Fibroblast of mammary gland (primary cell): ENCODE measurements at regions not wholly inside any gene's neighbourhood (a gene's known extent, or its start where the extent isn't known, plus 50 kb on each side); places are given as distances from the start of the nearest gene placed in this dataset.
"Not testable (repeated sequence)": the region's sequence is repeated elsewhere in the genome, so short reads cannot be mapped to it uniquely, and the experiment has no call there.

Experiments used
- DNase-seq: peaks from one replicate; pipeline ENCODE4 v3.0.0-alpha.2; 2010; ENCODE audit warnings: low read depth
- H3K4me3 ChIP-seq: 2 replicates; pipeline ENCODE4 v1.5.1; 2011; ENCODE audit warnings: low read depth, mild to moderate bottlenecking, low read length, moderate library complexity; ENCODE audit not compliant: control insufficient read depth
- TF ChIP-seq, protein P1 (sequence below): conservative IDR thresholded peaks from 2 replicates; pipeline ENCODE4 v1.5.1; 2011; ENCODE audit warnings: low read depth, low read length, inconsistent platforms; ENCODE audit not compliant: control insufficient read depth, insufficient read depth

DNA sequence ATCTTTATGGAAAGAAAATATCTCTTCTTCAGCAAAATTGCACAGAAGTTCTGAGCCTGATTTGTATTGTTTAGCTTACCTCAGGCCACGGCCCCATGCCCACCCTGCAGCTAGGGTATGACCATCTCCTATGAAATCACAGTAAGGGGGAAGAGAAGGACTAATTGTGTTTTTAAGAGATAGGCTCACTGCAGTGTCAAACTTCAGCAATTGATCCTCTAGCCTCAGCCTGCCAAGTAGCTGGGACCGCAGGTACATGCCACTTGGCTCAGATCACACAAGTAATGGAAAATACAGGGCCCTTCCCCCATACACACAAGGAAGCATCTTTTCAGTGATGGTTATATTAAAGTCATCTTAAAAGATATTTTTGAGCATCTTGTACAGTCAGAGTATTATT, 60.0 kb downstream of the DMAC1 start:
- no peak for DNase-seq
- TF ChIP-seq, protein P1, sequence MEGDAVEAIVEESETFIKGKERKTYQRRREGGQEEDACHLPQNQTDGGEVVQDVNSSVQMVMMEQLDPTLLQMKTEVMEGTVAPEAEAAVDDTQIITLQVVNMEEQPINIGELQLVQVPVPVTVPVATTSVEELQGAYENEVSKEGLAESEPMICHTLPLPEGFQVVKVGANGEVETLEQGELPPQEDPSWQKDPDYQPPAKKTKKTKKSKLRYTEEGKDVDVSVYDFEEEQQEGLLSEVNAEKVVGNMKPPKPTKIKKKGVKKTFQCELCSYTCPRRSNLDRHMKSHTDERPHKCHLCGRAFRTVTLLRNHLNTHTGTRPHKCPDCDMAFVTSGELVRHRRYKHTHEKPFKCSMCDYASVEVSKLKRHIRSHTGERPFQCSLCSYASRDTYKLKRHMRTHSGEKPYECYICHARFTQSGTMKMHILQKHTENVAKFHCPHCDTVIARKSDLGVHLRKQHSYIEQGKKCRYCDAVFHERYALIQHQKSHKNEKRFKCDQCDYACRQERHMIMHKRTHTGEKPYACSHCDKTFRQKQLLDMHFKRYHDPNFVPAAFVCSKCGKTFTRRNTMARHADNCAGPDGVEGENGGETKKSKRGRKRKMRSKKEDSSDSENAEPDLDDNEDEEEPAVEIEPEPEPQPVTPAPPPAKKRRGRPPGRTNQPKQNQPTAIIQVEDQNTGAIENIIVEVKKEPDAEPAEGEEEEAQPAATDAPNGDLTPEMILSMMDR: no peak
- no peak overlapping the region for H3K4me3 ChIP-seq

DNA sequence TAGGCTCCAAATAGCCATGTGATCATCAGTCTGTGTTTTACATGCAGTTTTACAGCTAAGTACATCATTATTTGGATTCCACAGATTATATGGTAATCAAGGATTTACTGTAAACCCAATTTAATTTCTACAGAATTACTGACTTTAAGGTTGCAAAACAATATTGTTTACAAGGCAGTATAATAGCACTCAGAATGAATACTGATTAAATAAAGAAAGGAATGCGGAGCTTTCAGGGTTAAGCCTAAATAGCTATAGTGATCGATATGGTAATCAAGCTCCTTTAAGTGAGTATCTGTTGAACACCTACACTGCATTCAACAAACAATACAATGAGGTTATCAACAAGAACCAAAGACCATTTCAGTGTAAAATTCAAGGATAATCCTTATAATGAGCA, 64.3 kb downstream of the DMAC1 start:
- TF ChIP-seq, protein P1: no peak
- no peak for DNase-seq

DNA sequence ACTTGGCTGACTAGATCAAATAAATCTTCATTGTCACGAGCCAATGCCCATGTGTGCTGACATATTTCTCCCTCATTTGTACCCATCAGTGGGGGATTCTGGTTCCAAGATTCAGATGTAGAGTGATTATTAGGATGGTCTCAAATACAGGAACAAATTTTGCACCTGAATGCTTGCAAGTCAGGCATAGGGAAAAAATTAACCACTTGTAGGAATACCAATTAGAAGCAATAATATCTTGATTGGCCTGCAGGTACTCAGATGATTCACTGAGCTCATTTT, 69.5 kb downstream of the DMAC1 start:
- DNase-seq: no peak
- H3K4me3 ChIP-seq: no peak overlapping the region
- TF ChIP-seq, protein P1: no peak

More for the DNA sequence above, 64.3 kb downstream of the DMAC1 start:
- no peak overlapping the region for H3K4me3 ChIP-seq

DNA sequence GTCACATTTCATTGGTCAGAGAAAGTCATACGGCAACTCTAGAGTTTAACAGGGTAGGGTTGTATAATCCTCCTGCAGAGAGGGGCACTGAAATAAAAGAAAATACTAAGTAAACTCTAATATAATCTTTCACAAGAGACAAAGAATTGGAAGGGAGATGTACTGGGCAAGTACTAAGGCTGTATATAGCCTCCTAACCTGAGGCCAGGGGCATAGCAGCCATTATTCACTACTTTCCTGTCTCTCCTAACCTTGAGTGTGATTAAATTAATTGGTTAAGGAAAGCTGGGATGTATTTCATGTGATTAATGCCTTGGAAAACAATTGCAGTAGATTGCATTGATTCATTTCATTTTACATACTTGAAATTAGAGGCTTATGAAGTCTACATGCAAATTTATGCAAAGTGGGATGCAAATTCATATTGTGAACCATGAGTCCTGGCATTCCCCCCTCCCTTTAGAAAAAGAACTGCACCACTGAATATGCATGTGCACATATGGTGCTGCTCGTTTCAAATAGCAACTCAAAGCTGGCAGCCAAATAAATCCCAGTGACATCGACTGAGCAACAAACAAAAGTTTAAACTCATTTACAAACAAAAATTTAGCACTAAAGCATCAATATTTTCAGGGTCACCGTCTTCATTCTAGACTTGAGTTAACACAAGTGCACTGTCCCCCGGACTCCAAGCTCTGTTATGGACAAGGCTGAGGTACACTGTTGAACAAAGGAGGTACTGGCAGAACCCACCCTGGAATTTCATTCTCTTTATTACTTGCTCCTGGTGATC, 70.0 kb downstream of the DMAC1 start:
- DNase-seq: no peak
- no peak overlapping the region for H3K4me3 ChIP-seq
- TF ChIP-seq, protein P1: no peak

DNA sequence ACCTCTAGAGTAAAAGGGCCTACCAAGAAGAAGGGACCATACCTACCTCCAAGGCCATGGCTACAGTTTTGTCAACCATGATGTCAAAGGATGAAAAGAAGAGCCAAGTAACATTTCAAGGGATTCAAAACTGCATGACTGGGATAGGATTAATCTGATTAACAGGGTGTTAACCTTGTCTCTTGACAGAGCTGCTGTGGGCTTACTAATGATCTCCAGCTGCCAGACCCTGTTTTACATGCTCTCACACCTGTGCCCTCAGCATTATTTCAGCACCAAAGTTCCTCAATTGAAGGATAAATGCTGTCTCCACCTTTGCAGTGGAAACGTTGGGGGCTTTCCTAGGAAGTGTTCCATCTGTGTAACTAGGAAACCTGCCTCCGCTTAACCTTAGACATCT, 78.3 kb downstream of the DMAC1 start:
- DNase-seq: no peak
- H3K4me3 ChIP-seq: no peak overlapping the region
- TF ChIP-seq, protein P1: no peak

DNA sequence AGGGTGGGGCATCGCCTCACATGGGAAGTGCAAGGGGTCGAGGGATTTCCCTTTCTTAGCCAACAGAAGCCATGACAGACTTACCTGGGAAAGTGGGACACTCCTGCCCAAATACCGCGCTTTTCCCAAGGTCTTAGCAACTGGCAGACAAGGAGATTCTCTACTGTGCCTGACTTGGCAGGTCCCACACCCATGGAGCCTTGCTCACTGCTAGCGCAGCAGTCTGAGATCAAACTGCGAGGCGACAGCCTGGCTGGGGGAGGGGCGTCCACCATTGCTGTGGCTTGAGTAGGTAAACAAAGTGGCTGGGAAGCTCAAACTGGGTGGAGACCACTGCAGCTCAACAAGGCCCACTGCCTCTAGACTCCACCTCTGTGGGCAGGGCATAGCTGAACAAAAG, 86.5 kb downstream of the DMAC1 start:
- not testable (repeated sequence) for DNase-seq, H3K4me3 ChIP-seq

DNA sequence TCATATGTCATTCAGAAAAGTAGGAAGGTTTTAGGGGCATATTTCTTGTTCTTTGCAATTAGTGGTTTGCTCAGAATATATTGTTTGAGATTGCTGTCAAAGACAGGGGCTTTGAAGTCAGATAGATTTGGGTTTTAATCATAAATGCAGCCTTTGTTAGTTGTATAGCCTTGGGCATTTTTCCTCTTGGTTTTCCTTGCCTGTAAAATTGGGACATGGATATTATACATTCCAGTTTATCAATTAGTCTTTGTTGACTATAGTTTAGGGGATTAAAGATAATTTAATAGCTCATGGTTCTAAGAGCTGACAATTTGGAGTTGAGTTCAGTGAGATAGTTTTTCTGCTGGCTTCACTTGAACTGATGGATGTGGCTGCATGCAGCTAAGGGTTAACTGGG, 88.9 kb downstream of the DMAC1 start:
- DNase-seq: no peak
- TF ChIP-seq, protein P1: no peak
- H3K4me3 ChIP-seq: no peak overlapping the region
